NB4 (cell line): ENCODE measurements at regions not wholly inside any gene's neighbourhood (a gene's known extent, or its start where the extent isn't known, plus 50 kb on each side); places are given as distances from the start of the nearest gene placed in this dataset.

Source experiments
- CTCF ChIP-seq: IDR thresholded peaks from one replicate; pipeline ENCODE4 v1.5.1; 2012; ENCODE audit warnings: low read depth, low read length
- POLR2A ChIP-seq: IDR thresholded peaks from 2 replicates; pipeline ENCODE4 v1.6.1; 2011; ENCODE audit warnings: mild to moderate bottlenecking; ENCODE audit not compliant: insufficient read length; ENCODE audit errors: extremely low read depth

DNA sequence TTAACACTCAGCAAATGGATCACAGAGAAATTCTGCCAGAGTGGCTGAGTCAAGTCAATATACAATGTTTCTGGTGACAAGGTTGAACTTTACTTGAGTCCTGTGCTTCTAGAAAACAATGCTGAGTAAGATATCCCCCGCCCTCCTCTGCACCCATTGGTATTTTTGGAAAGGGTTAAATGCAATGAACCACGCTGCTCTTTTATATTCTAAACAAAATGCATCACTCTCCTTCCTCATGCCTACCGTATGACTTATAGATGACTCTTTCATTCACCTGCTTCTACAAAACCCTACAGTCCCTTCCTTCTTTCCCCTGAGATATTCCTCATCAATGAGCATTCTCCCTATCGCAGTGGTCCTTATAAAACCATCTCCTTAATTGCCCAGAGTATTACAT is 168.8 kb downstream of the TXNL1 start:
- no peak for TF ChIP-seq CTCF
- no peak for TF ChIP-seq POLR2A
